Spleen (tissue), 7 donors: ENCODE measurements at regions not wholly inside any gene's neighbourhood (a gene's known extent, or its start where the extent isn't known, plus 50 kb on each side); places are given as distances from the start of the nearest gene placed in this dataset.

Experiments
- CTCF ChIP-seq, 11 experiments: fragments of 200-600 bp in 7 of 11; fragments of 450-650 bp in 4 of 11; sonication (generic) in 4 of 11; IDR thresholded peaks in 8 of 11; conservative IDR thresholded peaks in 3 of 11; 1 replicate in 7 of 11; 2 replicates in 4 of 11; pipeline versions ENCODE4 v1.4.0 to v1.8.0; 2016 to 2021; ENCODE audit warnings: antibody characterized with exemption in 11 of 11, inconsistent platforms in 4 of 11, mild to moderate bottlenecking in 1 of 11
- POLR2AphosphoS5 ChIP-seq, 3 donors: sonication (generic); formaldehyde crosslinking; IDR thresholded peaks; one replicate each; pipeline ENCODE4 v1.5.1; 2017; ENCODE audit warnings: antibody characterized with exemption in 3 of 3
- donor health status: DM: no; HTN: no; CAD: no; lungs with moderate emphysema.
- donor health status: DM: no; HTN: no; CAD: no.
- donor health status: DM: no; HTN: no; CAD: no.

- TF ChIP-seq POLR2AphosphoS5 (IDR thresholded peaks at IDR 0.05) (no peak), CTCF (IDR thresholded peaks at IDR 0.05 in 8 of 11, conservative IDR thresholded peaks at IDR 0.05 in 3 of 11) (no peak)
Observed at GRCh38 chr17:70258465-70258864, 89.1 kb downstream of the KCNJ2 start.
